Panc1 (cell line): ENCODE measurements at regions not wholly inside any gene's neighbourhood (a gene's known extent, or its start where the extent isn't known, plus 50 kb on each side); places are given as distances from the start of the nearest gene placed in this dataset.

Source experiments
- ATAC-seq: fragments of 200-7000 bp; cut with Tn5 transposase; 2 replicates; pipeline ENCODE4 v1.9.1; 2020; ENCODE audit warnings: mild to moderate bottlenecking, moderate library complexity
- BruUV-seq: library from RNA; stranded (reverse); fragments of 400-500 nt; replicated peaks from 2 replicates; lab custom pipeline; 2021; lab: Mats Ljungman, UMichigan
- CTCF ChIA-PET: fragments of 300-600 bp; sonication (Branson Sonifier 250); formaldehyde crosslinking; loops from one replicate; lab custom pipeline; 2022; ENCODE audit warnings: antibody characterized with exemption; lab: Charles Lee
- POLR2A ChIA-PET: fragments of 300-600 bp; sonication (Branson Sonifier 250); formaldehyde crosslinking; loops from one replicate; lab custom pipeline; 2022; ENCODE audit warnings: antibody characterized with exemption; lab: Charles Lee
- DNase-seq: peaks from one replicate; pipeline ENCODE4 v3.0.0-alpha.2; 2010; ENCODE audit warnings: low read depth, low spot score
- H3K27ac ChIP-seq: 2 replicates; pipeline ENCODE4 v1.5.1; 2011; ENCODE audit warnings: mild to moderate bottlenecking, low read length, inconsistent platforms
- H3K27me3 ChIP-seq: fragments of 200-500 bp; sonication (Bioruptor generic); 2 replicates; pipeline ENCODE4 v1.6.0; 2014; ENCODE audit warnings: low read length, inconsistent platforms; ENCODE audit not compliant: control insufficient read depth, insufficient read depth
- H3K36me3 ChIP-seq: fragments of 200-500 bp; sonication (Bioruptor generic); 2 replicates; pipeline ENCODE4 v1.5.1; 2014; ENCODE audit warnings: inconsistent platforms, mild to moderate bottlenecking, low read length, moderate library complexity; ENCODE audit not compliant: control insufficient read depth, insufficient read depth
- H3K4me1 ChIP-seq: 2 replicates; pipeline ENCODE4 v1.5.1; 2011; ENCODE audit warnings: inconsistent platforms, mild to moderate bottlenecking, low read length, moderate library complexity; ENCODE audit not compliant: control insufficient read depth, insufficient read depth
- H3K4me3 ChIP-seq, 2 experiments: 2 replicates each; pipeline ENCODE4 v1.5.1; 2011 to 2012; ENCODE audit warnings: low read depth in 2 of 2, low read length in 2 of 2, mild to moderate bottlenecking in 2 of 2, inconsistent platforms in 1 of 2, moderate library complexity in 1 of 2
- H3K9me3 ChIP-seq: fragments of 200-500 bp; sonication (Bioruptor generic); 2 replicates; pipeline ENCODE4 v1.5.1; 2014; ENCODE audit warnings: low read depth, mild to moderate bottlenecking, inconsistent platforms, low read length, moderate library complexity; ENCODE audit not compliant: control insufficient read depth, insufficient read depth
- CTCF ChIP-seq: fragments of 450-650 bp; IDR thresholded peaks from 2 replicates; pipeline ENCODE4 v1.5.1; 2017; ENCODE audit warnings: mild to moderate bottlenecking
- POLR2AphosphoS5 ChIP-seq: IDR thresholded peaks from 2 replicates; pipeline ENCODE4 v1.6.1; 2012; ENCODE audit warnings: mild to moderate bottlenecking, low read depth, low read length, moderate library complexity
- REST ChIP-seq, 2 experiments: IDR thresholded peaks; 2 replicates each; pipeline ENCODE4 v1.6.1; 2011 to 2012; ENCODE audit warnings: low read depth in 2 of 2, control low read depth in 1 of 2, low read length in 1 of 2, mild to moderate bottlenecking in 1 of 2, moderate library complexity in 1 of 2; ENCODE audit not compliant: insufficient read depth in 1 of 2
- SIN3A ChIP-seq: IDR thresholded peaks from 2 replicates; pipeline ENCODE4 v1.6.1; 2012; ENCODE audit warnings: low read depth, mild to moderate bottlenecking, low read length, moderate library complexity, borderline replicate concordance; ENCODE audit not compliant: insufficient read depth
- TCF7L2 ChIP-seq: IDR thresholded peaks from 2 replicates; pipeline ENCODE4 v1.6.1; 2011; ENCODE audit warnings: mild to moderate bottlenecking, low read depth, low read length, inconsistent platforms
- in situ Hi-C: cut with HindIII; loops from 2 replicates; pipeline ENCODE4 v1.10.0; 2016; ENCODE audit warnings: low sequenced_read_pairs, low pct_unique_long_range_greater_than_20kb
- intact Hi-C: fragments of 100-400 bp; cut with micrococcal nuclease; formaldehyde crosslinking; loops from one replicate; pipeline ENCODE4 v1.10.0; 2022; ENCODE audit not compliant: unreplicated experiment

GRCh38 chr5:158482125-158482524 is 617.6 kb downstream of the EBF1 start:
- ATAC-seq = no peak
- H3K4me3 ChIP-seq = no peak overlapping the region
- no peaks in the 10 kb centered on the region for H3K36me3 ChIP-seq
- H3K27ac ChIP-seq = no peak overlapping the region
- POLR2A ChIA-PET = no interaction called here
- CTCF ChIA-PET = no interaction called here
- no peaks in the 10 kb centered on the region for H3K9me3 ChIP-seq
- no peak for DNase-seq
- no TSS peak for BruUV-seq
- TF ChIP-seq SIN3A (no peak), REST (IDR thresholded peaks at IDR 0.05; ENCODE audit: insufficient read depth in 1 of 2, low read depth in 2 of 2, low read length in 1 of 2) (no peak), TCF7L2 (no peak)
- H3K4me1 ChIP-seq = no peaks in the 10 kb centered on the region
- H3K27me3 ChIP-seq = no peaks in the 10 kb centered on the region
- in situ Hi-C loops = no loop called here
- intact Hi-C loops = no loop called here

DNA sequence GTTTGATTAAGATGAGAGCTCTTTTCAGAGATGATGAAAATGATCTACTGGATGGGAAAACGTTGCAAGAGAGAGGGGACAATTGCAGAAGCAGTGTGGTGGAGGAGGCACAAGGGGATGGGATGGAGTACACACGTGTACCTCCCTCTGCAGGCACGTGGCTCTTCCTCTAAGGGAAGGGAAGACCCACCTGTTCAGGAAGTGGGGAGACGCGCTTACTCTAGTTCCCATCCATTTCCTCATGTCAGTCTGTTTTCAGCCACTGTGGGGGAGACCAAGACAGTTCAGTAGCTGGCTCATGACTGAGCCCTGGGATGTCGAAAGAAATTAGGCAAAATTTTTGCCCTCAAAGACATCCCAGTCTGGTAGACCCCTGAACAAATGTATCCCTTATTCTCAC is 619.2 kb upstream of the CLINT1 start:
- in situ Hi-C loops (no loop called here), intact Hi-C loops (no loop called here)
- TF ChIP-seq REST (IDR thresholded peaks at IDR 0.05; ENCODE audit: insufficient read depth in 1 of 2, low read depth in 2 of 2, low read length in 1 of 2) (no peak), SIN3A (no peak), CTCF (no peak), TCF7L2 (no peak), POLR2AphosphoS5 (no peak)
- H3K4me3 ChIP-seq = no peak overlapping the region
- H3K27me3 ChIP-seq = no peaks in the 10 kb centered on the region
- POLR2A ChIA-PET = no interaction called here
- ATAC-seq (no peak), DNase-seq (no peak)
- no peaks in the 10 kb centered on the region for H3K9me3 ChIP-seq
- no peak overlapping the region for H3K27ac ChIP-seq
- no TSS peak for BruUV-seq
- H3K36me3 ChIP-seq = no peaks in the 10 kb centered on the region
- CTCF ChIA-PET = no interaction called here
- H3K4me1 ChIP-seq = no peaks in the 10 kb centered on the region
